Upper lobe of left lung (tissue), 6 donors: ENCODE measurements at regions not wholly inside any gene's neighbourhood (a gene's known extent, or its start where the extent isn't known, plus 50 kb on each side); places are given as distances from the start of the nearest gene placed in this dataset.

Source experiments
- ATAC-seq, 2 donors: fragments of 200-7000 bp; cut with Tn5 transposase; one replicate each; pipeline ENCODE4 v1.9.1; 2022; ENCODE audit warnings: mild to moderate bottlenecking in 2 of 2, moderate library complexity in 2 of 2; ENCODE audit not compliant: low FRiP score in 2 of 2
- DNase-seq, 2 donors: peaks; one replicate each; pipeline ENCODE4 v3.0.0-alpha.2; 2019 to 2020
- H3K27ac ChIP-seq, 4 donors: fragments of 200-600 bp; sonication (generic); one replicate each; pipeline ENCODE4 v1.5.1; 2016 to 2019
- H3K27me3 ChIP-seq, 4 donors: fragments of 200-600 bp; sonication (generic); one replicate each; pipeline ENCODE4 v1.5.1; 2017 to 2019
- H3K36me3 ChIP-seq, 4 donors: fragments of 200-600 bp; sonication (generic); one replicate each; pipeline ENCODE4 v1.5.1; 2016 to 2019
- H3K4me1 ChIP-seq, 4 donors: fragments of 200-600 bp; sonication (generic); one replicate each; pipeline ENCODE4 v1.5.1; 2018 to 2019
- H3K4me3 ChIP-seq, 4 donors: fragments of 200-600 bp; sonication (generic); one replicate each; pipeline ENCODE4 v1.5.1; 2017 to 2019; ENCODE audit warnings: mild to moderate bottlenecking in 2 of 4, moderate library complexity in 1 of 4
- H3K9me3 ChIP-seq, 4 donors: fragments of 200-600 bp; sonication (generic); one replicate each; pipeline ENCODE4 v1.5.1; 2018 to 2019
- CTCF ChIP-seq, 6 experiments: fragments of 450-650 bp in 4 of 6; fragments of 200-600 bp in 2 of 6; sonication (generic) in 2 of 6; IDR thresholded peaks; one replicate each; pipeline ENCODE4 v1.5.1; 2016 to 2019; ENCODE audit warnings: antibody characterized with exemption in 6 of 6
- EP300 ChIP-seq, 4 donors: sonication (generic); formaldehyde crosslinking; IDR thresholded peaks; one replicate each; pipeline ENCODE4 v1.5.1; 2017; ENCODE audit warnings: antibody characterized with exemption in 4 of 4, control low read depth in 2 of 4
- POLR2A ChIP-seq, 4 donors: fragments of 450-650 bp; IDR thresholded peaks; one replicate each; pipeline ENCODE4 v1.5.1; 2016 to 2017; ENCODE audit warnings: antibody characterized with exemption in 4 of 4, mild to moderate bottlenecking in 2 of 4
- POLR2AphosphoS5 ChIP-seq, 2 donors: sonication (generic); formaldehyde crosslinking; IDR thresholded peaks; one replicate each; pipeline ENCODE4 v1.5.1; 2017; ENCODE audit warnings: antibody characterized with exemption in 2 of 2
- WGBS, 2 donors: methylation state at CpG; one replicate each; pipeline ENCODE4 v1.1.5; 2017 to 2018; 5-methylcytosine and 5-hydroxymethylcytosine counted together
- small RNA-seq, 4 donors: library from RNA; depleted of rRNA; stranded (forward); fragments of <200 nt; gene quantifications; one replicate each; pipeline ENCODE3, GENCODE V24; 2016
- donor health status: DM: no; HTN: no; CAD: no; lungs with moderate emphysema.
- donor health status: DM: no; HTN: yes; CAD: no; lungs with severe emphysema.

GRCh38 chr13:40503966-40504591 lies 162.4 kb downstream of the FOXO1 start:
- no peak overlapping the region for H3K27ac ChIP-seq
- peak; percentile 27 to 69 for ATAC-seq
- DNase-seq = no peak
- WGBS, 2 donors = 60 to 79% methylated on average over 2 of the region's 2 CpGs
- no peaks in the 10 kb centered on the region for H3K4me1 ChIP-seq
- H3K36me3 ChIP-seq = no peaks in the 10 kb centered on the region
- H3K9me3 ChIP-seq = no peaks in the 10 kb centered on the region
- H3K27me3 ChIP-seq = no peaks in the 10 kb centered on the region
- no peak overlapping the region for H3K4me3 ChIP-seq
- TF ChIP-seq POLR2A (IDR thresholded peaks at IDR 0.05) = no peak
- TF ChIP-seq CTCF (IDR thresholded peaks at IDR 0.05) = no peak
- TF ChIP-seq EP300 (IDR thresholded peaks at IDR 0.05) = no peak
- no peak for TF ChIP-seq POLR2AphosphoS5 (IDR thresholded peaks at IDR 0.05)

- no peaks in the 10 kb centered on the region for H3K36me3 ChIP-seq
- H3K27ac ChIP-seq = no peak overlapping the region
- no peak for ATAC-seq
These were observed 161.8 kb downstream of the FOXO1 start for GRCh38 chr13:40504641-40505040.

GRCh38 chr13:40505196-40505595 lies 161.2 kb downstream of the FOXO1 start:
- H3K4me1 ChIP-seq = no peaks in the 10 kb centered on the region
- ATAC-seq (no peak), DNase-seq (no peak)
- TF ChIP-seq CTCF (IDR thresholded peaks at IDR 0.05) (no peak), POLR2A (IDR thresholded peaks at IDR 0.05) (no peak)
- H3K27ac ChIP-seq = no peak overlapping the region
- no peaks in the 10 kb centered on the region for H3K27me3 ChIP-seq
- no peaks in the 10 kb centered on the region for H3K9me3 ChIP-seq
- no peak overlapping the region for H3K4me3 ChIP-seq
- WGBS, 2 donors = 89 to 92% methylated on average over 3 of the region's 3 CpGs
- H3K36me3 ChIP-seq = no peaks in the 10 kb centered on the region

More at GRCh38 chr13:40504641-40505040, 161.8 kb downstream of the FOXO1 start:
- H3K4me3 ChIP-seq = no peak overlapping the region
- H3K27me3 ChIP-seq = no peaks in the 10 kb centered on the region
- no peak for DNase-seq
- 92 to 94% methylated on average over 4 of the region's 4 CpGs for WGBS, 2 donors
- H3K9me3 ChIP-seq = no peaks in the 10 kb centered on the region
- H3K4me1 ChIP-seq = no peaks in the 10 kb centered on the region
- no peak for TF ChIP-seq EP300 (IDR thresholded peaks at IDR 0.05)
- no peak for TF ChIP-seq CTCF (IDR thresholded peaks at IDR 0.05)
- no peak for TF ChIP-seq POLR2AphosphoS5 (IDR thresholded peaks at IDR 0.05)
- no peak for TF ChIP-seq POLR2A (IDR thresholded peaks at IDR 0.05)

Small RNAs in the stretch of these regions (small RNA-seq; reads per million reads assigned to genes)
- gene RF00108 = 0 reads per million in 4 donors
- gene RNY3P9 = 0 reads per million in 4 donors
- gene RPL17P51 = 0 reads per million in 4 donors
